Upper lobe of left lung (tissue), 4 donors: ENCODE measurements at regions not wholly inside any gene's neighbourhood (a gene's known extent, or its start where the extent isn't known, plus 50 kb on each side); places are given as distances from the start of the nearest gene placed in this dataset.

Source experiments
- CTCF ChIP-seq, 6 experiments: fragments of 450-650 bp in 4 of 6; fragments of 200-600 bp in 2 of 6; sonication (generic) in 2 of 6; IDR thresholded peaks; one replicate each; pipeline ENCODE4 v1.5.1; 2016 to 2019; ENCODE audit warnings: antibody characterized with exemption in 6 of 6
- POLR2A ChIP-seq, 4 donors: fragments of 450-650 bp; IDR thresholded peaks; one replicate each; pipeline ENCODE4 v1.5.1; 2016 to 2017; ENCODE audit warnings: antibody characterized with exemption in 4 of 4, mild to moderate bottlenecking in 2 of 4

- TF ChIP-seq POLR2A (IDR thresholded peaks at IDR 0.05), result no peak
- no peak for TF ChIP-seq CTCF (IDR thresholded peaks at IDR 0.05)
Observed at GRCh38 chr10:85532773-85533172, 833.8 kb downstream of the GRID1 start.
